K562 (cell line): ENCODE measurements at regions not wholly inside any gene's neighbourhood (a gene's known extent, or its start where the extent isn't known, plus 50 kb on each side); places are given as distances from the start of the nearest gene placed in this dataset.

ENCODE experiments used
- ATAC-seq: fragments of 200-7000 bp; cut with Tn5 transposase; 3 replicates; pipeline ENCODE4 v1.9.1; 2020; ENCODE audit warnings: moderate library complexity
- BruUV-seq: library from RNA; stranded (reverse); fragments of 400-500 nt; replicated peaks from 2 replicates; lab custom pipeline; 2021; lab: Mats Ljungman, UMichigan
- CTCF ChIA-PET: fragments of 300-600 bp; formaldehyde crosslinking; extraction: SDS; loops from one replicate; lab custom pipeline; 2021; ENCODE audit warnings: low intra/inter-chr PET ratio; lab: Yijun Ruan, JAX
- POLR2A ChIA-PET: fragments of 300-600, 350-650 bp; sonication (Branson Sonifier 250); formaldehyde crosslinking; extraction: SDS; loops from one replicate; lab custom pipeline; 2021; ENCODE audit warnings: antibody characterized with exemption, inconsistent platforms; lab: Yijun Ruan, JAX
- DNase-seq, 4 experiments: peaks; one replicate each; pipeline versions ENCODE4 v3.0.0 to v3.0.0-alpha.2; 2011 to 2018; ENCODE audit warnings: low spot score in 3 of 4, mixed read lengths in 3 of 4; ENCODE audit errors: extremely low read depth in 1 of 4
- FAIRE-seq: peaks from 2 replicates; lab custom pipeline; 2011; peaks lifted over from hg19 to GRCh38; lab: Jason Lieb, UNC
- H2AFZ ChIP-seq: 2 replicates; pipeline ENCODE4 v1.6.0; 2011; ENCODE audit warnings: low read depth, low read length, control low read depth, inconsistent platforms
- H3K27ac ChIP-seq: fragments of 200-600 bp; 3 replicates; pipeline ENCODE4 v1.8.0; 2011; ENCODE audit warnings: low read depth, mild to moderate bottlenecking, control low read depth, inconsistent platforms, low read length, moderate library complexity, mixed read lengths; ENCODE audit errors: extremely low read depth
- H3K27me3 ChIP-seq, 2 experiments: fragments of 300-600 bp in 1 of 2; 2 replicates in 1 of 2; 3 replicates in 1 of 2; pipeline versions ENCODE4 v1.6.0 to v1.8.0; 2011; ENCODE audit warnings: inconsistent platforms in 2 of 2, low read length in 2 of 2, mild to moderate bottlenecking in 1 of 2, mixed read lengths in 1 of 2, moderate library complexity in 1 of 2; ENCODE audit not compliant: control insufficient read depth in 2 of 2, insufficient read depth in 2 of 2
- H3K36me3 ChIP-seq: fragments of 300-600 bp; 3 replicates; pipeline ENCODE4 v1.8.0; 2011; ENCODE audit warnings: mild to moderate bottlenecking, low read length, inconsistent platforms; ENCODE audit not compliant: control insufficient read depth, insufficient read depth
- H3K4me1 ChIP-seq, 2 experiments: fragments of 200-600 bp in 1 of 2; replicated peaks in 1 of 2; 2 replicates in 1 of 2; 3 replicates in 1 of 2; pipeline versions ENCODE4 v1.5.1 to v1.8.0; 2011; ENCODE audit warnings: inconsistent platforms in 2 of 2, low read length in 2 of 2, mild to moderate bottlenecking in 1 of 2, mixed read lengths in 1 of 2, moderate library complexity in 1 of 2; ENCODE audit not compliant: control insufficient read depth in 2 of 2, insufficient read depth in 2 of 2
- H3K4me2 ChIP-seq: 2 replicates; pipeline ENCODE4 v1.6.1; 2011; ENCODE audit warnings: low read length, control low read depth, inconsistent platforms, mixed read lengths; ENCODE audit not compliant: insufficient read depth
- H3K4me3 ChIP-seq: fragments of 200-600 bp; sonication (generic), shearing (Covaris generic); 2 replicates; pipeline ENCODE4 v1.5.1; 2016; ENCODE audit warnings: control low read depth, inconsistent platforms
- H3K79me2 ChIP-seq: fragments of 200-600 bp; 3 replicates; pipeline ENCODE4 v1.8.0; 2011; ENCODE audit warnings: low read length, inconsistent platforms; ENCODE audit not compliant: control insufficient read depth, insufficient read depth
- H3K9ac ChIP-seq, 2 experiments: 2 replicates each; pipeline versions ENCODE4 v1.6.0 to v1.6.1; 2011; ENCODE audit warnings: low read depth in 2 of 2, low read length in 2 of 2, control low read depth in 1 of 2, inconsistent platforms in 1 of 2, mild to moderate bottlenecking in 1 of 2, mixed read lengths in 1 of 2; ENCODE audit not compliant: insufficient read depth in 1 of 2
- H3K9me1 ChIP-seq: one replicate; pipeline ENCODE4 v1.6.0; 2011; ENCODE audit warnings: inconsistent platforms, mild to moderate bottlenecking, low read length, moderate library complexity; ENCODE audit not compliant: control insufficient read depth, insufficient read depth
- H3K9me3 ChIP-seq: replicated peaks from 2 replicates; pipeline ENCODE4 v1.5.1; 2011; ENCODE audit warnings: low read depth, low read length, inconsistent platforms; ENCODE audit not compliant: control insufficient read depth, insufficient read depth
- H4K20me1 ChIP-seq: replicated peaks from 2 replicates; pipeline ENCODE4 v1.6.1; 2011; ENCODE audit warnings: low read length, inconsistent platforms, mixed read lengths; ENCODE audit not compliant: control insufficient read depth, insufficient read depth
- C11orf30 ChIP-seq: fragments of 450-650 bp; IDR thresholded peaks from 2 replicates; pipeline ENCODE4 v1.6.1; 2016; ENCODE audit warnings: low read depth, mild to moderate bottlenecking
- L3MBTL2 ChIP-seq: fragments of 450-650 bp; IDR thresholded peaks from 2 replicates; pipeline ENCODE4 v1.6.1; 2016; ENCODE audit warnings: mild to moderate bottlenecking, moderate library complexity
- MCM7 ChIP-seq, 2 experiments: fragments of 450-650 bp; IDR thresholded peaks; 2 replicates each; pipeline ENCODE4 v1.6.1; 2016 to 2018
- NFIX ChIP-seq: fragments of 250-450 bp; sonication (Bioruptor Pico); IDR thresholded peaks from 2 replicates; pipeline ENCODE4 v1.4.0; 2020; ENCODE audit warnings: low read depth, mild to moderate bottlenecking, moderate library complexity
- NR3C1 ChIP-seq: sonication (generic); formaldehyde crosslinking; IDR thresholded peaks from 2 replicates; pipeline ENCODE4 v1.8.1; 2022; ENCODE audit warnings: missing genetic modification reagents
- POLR2AphosphoS5 ChIP-seq: IDR thresholded peaks from 2 replicates; pipeline ENCODE4 v1.6.1; 2011; ENCODE audit warnings: mild to moderate bottlenecking, low read depth, low read length, moderate library complexity; ENCODE audit not compliant: control insufficient read depth, insufficient read depth
- PRMT5 ChIP-seq: sonication (generic); formaldehyde crosslinking; IDR thresholded peaks from 2 replicates; pipeline ENCODE4 v1.5.0; 2020; ENCODE audit warnings: missing genetic modification reagents
- ZBTB7A ChIP-seq: IDR thresholded peaks from 2 replicates; pipeline ENCODE4 v1.6.1; 2011; ENCODE audit warnings: low read depth, mild to moderate bottlenecking, low read length, moderate library complexity, borderline replicate concordance; ENCODE audit not compliant: control insufficient read depth
- ZFP36 ChIP-seq: fragments of 150-350 bp; IDR thresholded peaks from 2 replicates; pipeline ENCODE4 v1.6.1; 2018; ENCODE audit warnings: low read length, low read depth; ENCODE audit not compliant: partially characterized antibody
- ZFX ChIP-seq: sonication (generic); formaldehyde crosslinking; IDR thresholded peaks from 2 replicates; pipeline ENCODE4 v1.8.0; 2022; ENCODE audit warnings: mild to moderate bottlenecking, missing genetic modification reagents, moderate library complexity
- ZKSCAN8 ChIP-seq: fragments of 200-800 bp; sonication (Bioruptor generic); IDR thresholded peaks from 2 replicates; pipeline ENCODE4 v1.6.1; 2016; ENCODE audit warnings: missing genetic modification characterization, missing compliant biosample characterization
- ZNF408 ChIP-seq: fragments of 250-450 bp; sonication (Bioruptor Pico); IDR thresholded peaks from 2 replicates; pipeline ENCODE4 v1.4.0; 2020; ENCODE audit warnings: low read depth, mild to moderate bottlenecking, moderate library complexity
- WGBS: fragments of 100-300 bp; shearing (Covaris generic); methylation state at CpG from one replicate; pipeline ENCODE4 v1.1.6; 2016; ENCODE audit warnings: low coverage, mixed read lengths; ENCODE audit not compliant: insufficient coverage; ENCODE audit errors: missing lambda C conversion rate; 5-methylcytosine and 5-hydroxymethylcytosine counted together
- in situ Hi-C: fragments of 300-500 bp; cut with MboI; formaldehyde crosslinking; loops from 4 replicates; pipeline ENCODE4 v1.15.0; 2018; ENCODE audit warnings: inconsistent platforms, mixed read lengths
- intact Hi-C: fragments of 100-400 bp; cut with micrococcal nuclease; formaldehyde crosslinking; loops from 2 replicates; pipeline ENCODE4 v1.14.2; 2022
- TF ChIP-seq, protein P1 (sequence below), 2 experiments: IDR thresholded peaks; 2 replicates each; pipeline ENCODE4 v1.6.1; 2012; ENCODE audit warnings: improper control_type of control experiment in 2 of 2, low read depth in 2 of 2, low read length in 2 of 2, borderline replicate concordance in 1 of 2
- TF ChIP-seq, protein P2 (sequence below): sonication (generic); formaldehyde crosslinking; IDR thresholded peaks from 2 replicates; pipeline ENCODE4 v1.8.0; 2022; ENCODE audit warnings: mild to moderate bottlenecking, missing genetic modification reagents
- TF ChIP-seq, protein P3 (sequence below): fragments of 250-450 bp; sonication (Bioruptor Pico); IDR thresholded peaks from 2 replicates; pipeline ENCODE4 v1.4.0; 2020; ENCODE audit warnings: borderline replicate concordance

DNA sequence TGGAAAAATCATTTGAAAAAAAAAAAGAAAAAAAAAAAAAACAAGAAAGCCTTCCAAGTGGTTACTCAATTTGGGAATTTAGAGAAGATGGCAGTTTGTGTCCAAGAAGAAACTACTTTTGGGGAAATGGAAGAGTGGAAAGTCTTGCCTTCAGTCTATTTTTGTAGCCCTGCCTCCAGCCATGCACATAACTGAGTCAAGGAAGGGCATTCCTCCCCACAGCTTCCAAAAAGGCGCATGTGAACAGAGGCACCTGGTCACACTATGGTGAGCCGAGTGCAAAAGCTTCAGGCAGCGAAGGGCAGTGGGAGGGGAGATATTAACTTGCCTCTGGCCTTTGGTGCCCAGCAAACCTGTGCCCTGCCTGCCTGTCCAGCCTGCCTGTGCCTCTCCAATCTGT is 163.7 kb downstream of the SMIM20 start (continued):
- TF ChIP-seq, protein P1, sequence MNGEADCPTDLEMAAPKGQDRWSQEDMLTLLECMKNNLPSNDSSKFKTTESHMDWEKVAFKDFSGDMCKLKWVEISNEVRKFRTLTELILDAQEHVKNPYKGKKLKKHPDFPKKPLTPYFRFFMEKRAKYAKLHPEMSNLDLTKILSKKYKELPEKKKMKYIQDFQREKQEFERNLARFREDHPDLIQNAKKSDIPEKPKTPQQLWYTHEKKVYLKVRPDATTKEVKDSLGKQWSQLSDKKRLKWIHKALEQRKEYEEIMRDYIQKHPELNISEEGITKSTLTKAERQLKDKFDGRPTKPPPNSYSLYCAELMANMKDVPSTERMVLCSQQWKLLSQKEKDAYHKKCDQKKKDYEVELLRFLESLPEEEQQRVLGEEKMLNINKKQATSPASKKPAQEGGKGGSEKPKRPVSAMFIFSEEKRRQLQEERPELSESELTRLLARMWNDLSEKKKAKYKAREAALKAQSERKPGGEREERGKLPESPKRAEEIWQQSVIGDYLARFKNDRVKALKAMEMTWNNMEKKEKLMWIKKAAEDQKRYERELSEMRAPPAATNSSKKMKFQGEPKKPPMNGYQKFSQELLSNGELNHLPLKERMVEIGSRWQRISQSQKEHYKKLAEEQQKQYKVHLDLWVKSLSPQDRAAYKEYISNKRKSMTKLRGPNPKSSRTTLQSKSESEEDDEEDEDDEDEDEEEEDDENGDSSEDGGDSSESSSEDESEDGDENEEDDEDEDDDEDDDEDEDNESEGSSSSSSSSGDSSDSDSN (IDR thresholded peaks at IDR 0.05; ENCODE audit: borderline replicate concordance in 1 of 2, low read depth in 2 of 2, low read length in 2 of 2): no peak
- TF ChIP-seq NFIX (CRISPR knock-in tag): no peak
- no peak for TF ChIP-seq MCM7 (IDR thresholded peaks at IDR 0.05)
- TF ChIP-seq, protein P2, sequence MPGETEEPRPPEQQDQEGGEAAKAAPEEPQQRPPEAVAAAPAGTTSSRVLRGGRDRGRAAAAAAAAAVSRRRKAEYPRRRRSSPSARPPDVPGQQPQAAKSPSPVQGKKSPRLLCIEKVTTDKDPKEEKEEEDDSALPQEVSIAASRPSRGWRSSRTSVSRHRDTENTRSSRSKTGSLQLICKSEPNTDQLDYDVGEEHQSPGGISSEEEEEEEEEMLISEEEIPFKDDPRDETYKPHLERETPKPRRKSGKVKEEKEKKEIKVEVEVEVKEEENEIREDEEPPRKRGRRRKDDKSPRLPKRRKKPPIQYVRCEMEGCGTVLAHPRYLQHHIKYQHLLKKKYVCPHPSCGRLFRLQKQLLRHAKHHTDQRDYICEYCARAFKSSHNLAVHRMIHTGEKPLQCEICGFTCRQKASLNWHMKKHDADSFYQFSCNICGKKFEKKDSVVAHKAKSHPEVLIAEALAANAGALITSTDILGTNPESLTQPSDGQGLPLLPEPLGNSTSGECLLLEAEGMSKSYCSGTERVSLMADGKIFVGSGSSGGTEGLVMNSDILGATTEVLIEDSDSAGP (CRISPR knock-in tag): no peak

- no peak overlapping the region for H3K4me2 ChIP-seq
- H2AFZ ChIP-seq: no peak overlapping the region
- no peaks in the 10 kb centered on the region for H3K9me3 ChIP-seq
- H3K9me1 ChIP-seq: no peaks in the 10 kb centered on the region
- no peaks in the 10 kb centered on the region for H4K20me1 ChIP-seq
- ATAC-seq: no peak
- no peaks in the 10 kb centered on the region for H3K79me2 ChIP-seq
- H3K27ac ChIP-seq: no peak overlapping the region
- H3K4me3 ChIP-seq: no peak overlapping the region
- no peak for FAIRE-seq
- no peak overlapping the region for H3K9ac ChIP-seq
- BruUV-seq: no TSS peak
- no peaks in the 10 kb centered on the region for H3K36me3 ChIP-seq
- WGBS: 2% methylated on average over 14 of the region's 14 CpGs
- intact Hi-C loops: loop anchor here (5.0 kb wide), 3 partner anchors 246 to 646 kb away; no protein-coding TSS in a partner anchor
- ChIA-PET CTCF (interaction anchor here (0.7 to 1.5 kb wide), 2 partner anchors 155 to 330 kb away, joined by 3 to 6 read pairs; no protein-coding TSS in a partner anchor), POLR2A (no interaction called here)
- in situ Hi-C loops: no loop called here
- DNase-seq: no peak
- no peaks in the 10 kb centered on the region for H3K4me1 ChIP-seq
- peaks cover 2 to 10% of the 10 kb centered on the region in 2 experiments; a peak in 3 of 5 replicates for H3K27me3 ChIP-seq
- TF ChIP-seq ZFP36 (no peak), ZKSCAN8 (CRISPR knock-in tag) (no peak), PRMT5 (CRISPR knock-in tag) (no peak), C11orf30 (no peak), L3MBTL2 (no peak), NR3C1 (CRISPR knock-in tag) (no peak), ZFX (no peak), ZBTB7A (no peak), ZNF408 (CRISPR knock-in tag) (no peak), POLR2AphosphoS5 (no peak)
- TF ChIP-seq, protein P3, sequence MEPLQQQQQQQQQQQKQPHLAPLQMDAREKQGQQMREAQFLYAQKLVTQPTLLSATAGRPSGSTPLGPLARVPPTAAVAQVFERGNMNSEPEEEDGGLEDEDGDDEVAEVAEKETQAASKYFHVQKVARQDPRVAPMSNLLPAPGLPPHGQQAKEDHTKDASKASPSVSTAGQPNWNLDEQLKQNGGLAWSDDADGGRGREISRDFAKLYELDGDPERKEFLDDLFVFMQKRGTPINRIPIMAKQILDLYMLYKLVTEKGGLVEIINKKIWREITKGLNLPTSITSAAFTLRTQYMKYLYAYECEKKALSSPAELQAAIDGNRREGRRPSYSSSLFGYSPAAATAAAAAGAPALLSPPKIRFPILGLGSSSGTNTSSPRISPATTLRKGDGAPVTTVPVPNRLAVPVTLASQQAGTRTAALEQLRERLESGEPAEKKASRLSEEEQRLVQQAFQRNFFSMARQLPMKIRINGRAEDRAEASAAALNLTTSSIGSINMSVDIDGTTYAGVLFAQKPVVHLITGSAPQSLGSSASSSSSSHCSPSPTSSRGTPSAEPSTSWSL (CRISPR knock-in tag): no peak
Observed at GRCh38 chr4:26080870-26081628, 167.0 kb downstream of the SMIM20 start.
